Endothelial cell of umbilical vein (primary cell): ENCODE measurements at regions not wholly inside any gene's neighbourhood (a gene's known extent, or its start where the extent isn't known, plus 50 kb on each side); places are given as distances from the start of the nearest gene placed in this dataset.

Experiments used
- JUN ChIP-seq: IDR thresholded peaks from 2 replicates; pipeline ENCODE4 v1.6.1; 2011; ENCODE audit warnings: borderline replicate concordance, low read depth; ENCODE audit not compliant: insufficient read length, insufficient read depth
- POLR2AphosphoS5 ChIP-seq: IDR thresholded peaks from 2 replicates; pipeline ENCODE4 v1.6.1; 2012; ENCODE audit warnings: low read depth, mild to moderate bottlenecking, control low read depth, low read length, moderate library complexity; ENCODE audit not compliant: insufficient read depth

- no peak for TF ChIP-seq POLR2AphosphoS5
- no peak for TF ChIP-seq JUN
These were observed 473.8 kb downstream of the SPRY1 start for GRCh38 chr4:123870216-123870876.
